ENCODE measurements at regions not wholly inside any gene's neighbourhood (a gene's known extent, or its start where the extent isn't known, plus 50 kb on each side); places are given as distances from the start of the nearest gene placed in this dataset.
"Not testable (repeated sequence)": the region's sequence is repeated elsewhere in the genome, so short reads cannot be mapped to it uniquely, and the experiment has no call there.

- not testable (repeated sequence) for TF ChIP-seq ZNF121 (tag by site-specific recombination; IDR thresholded peaks at IDR 0.05); ZNF843 (tag by site-specific recombination; IDR thresholded peaks at IDR 0.05); ZNF341 (tag by site-specific recombination; IDR thresholded peaks at IDR 0.05; ENCODE audit: low read depth); CTCF (tag by site-specific recombination; IDR thresholded peaks at IDR 0.05); ZNF335 (tag by site-specific recombination; conservative IDR thresholded peaks at IDR 0.05); ZNF423 (tag by site-specific recombination; IDR thresholded peaks at IDR 0.05)
These were observed 96.5 kb downstream of the AASDHPPT start for GRCh38 chr11:106174003-106174402.

All from HEK293 (cell line).